HEK293 (cell line): ENCODE measurements at regions not wholly inside any gene's neighbourhood (a gene's known extent, or its start where the extent isn't known, plus 50 kb on each side); places are given as distances from the start of the nearest gene placed in this dataset.

Experiments used
- CTCF ChIA-PET: fragments of 350-600 bp; formaldehyde crosslinking; extraction: SDS; loops from one replicate; lab custom pipeline; 2021; ENCODE audit warnings: antibody characterized with exemption; lab: Yijun Ruan, JAX
- POLR2A ChIA-PET: fragments of 300-600 bp; formaldehyde crosslinking; extraction: SDS; loops from one replicate; lab custom pipeline; 2020; ENCODE audit warnings: antibody characterized with exemption, inconsistent platforms; lab: Yijun Ruan, JAX
- H3K27ac ChIP-seq: fragments of 200-500 bp; sonication (Bioruptor generic); 2 replicates; pipeline ENCODE4 v1.5.1; 2014; ENCODE audit warnings: low read depth, low read length, control low read depth, inconsistent platforms; ENCODE audit errors: extremely low read depth
- H3K36me3 ChIP-seq, 2 experiments: fragments of 200-500 bp in 1 of 2; sonication (Bioruptor generic) in 1 of 2; 1 replicate in 1 of 2; 2 replicates in 1 of 2; pipeline ENCODE4 v1.5.1; 2014 to 2017; ENCODE audit warnings: inconsistent platforms in 2 of 2, low read length in 2 of 2; ENCODE audit not compliant: control insufficient read depth in 2 of 2, insufficient read depth in 1 of 2
- H3K4me1 ChIP-seq: fragments of 200-500 bp; sonication (Bioruptor generic); 2 replicates; pipeline ENCODE4 v1.5.1; 2014; ENCODE audit warnings: mild to moderate bottlenecking, low read length, inconsistent platforms; ENCODE audit not compliant: control insufficient read depth, insufficient read depth
- H3K4me3 ChIP-seq: 2 replicates; pipeline ENCODE4 v1.5.1; 2011; ENCODE audit warnings: low read depth, mild to moderate bottlenecking, control low read depth, low read length, moderate library complexity
- H3K9me3 ChIP-seq: fragments of 200-500 bp; sonication (Bioruptor generic); 2 replicates; pipeline ENCODE4 v1.5.1; 2014; ENCODE audit warnings: low read depth, low read length, inconsistent platforms; ENCODE audit not compliant: control insufficient read depth, insufficient read depth
- ATF2 ChIP-seq: fragments of 450-650 bp; formaldehyde crosslinking; IDR thresholded peaks from 2 replicates; pipeline ENCODE4 v1.5.1; 2016; ENCODE audit warnings: missing biosample characterization, missing genetic modification characterization, low read depth
- BCL6B ChIP-seq: fragments of 450-650 bp; formaldehyde crosslinking; IDR thresholded peaks from 2 replicates; pipeline ENCODE4 v1.5.1; 2017; ENCODE audit warnings: missing biosample characterization, missing genetic modification characterization
- FEZF1 ChIP-seq: fragments of 450-650 bp; formaldehyde crosslinking; IDR thresholded peaks from 2 replicates; pipeline ENCODE4 v1.5.1; 2016; ENCODE audit warnings: missing biosample characterization, missing genetic modification characterization
- KLF8 ChIP-seq: fragments of 450-650 bp; formaldehyde crosslinking; IDR thresholded peaks from 2 replicates; pipeline ENCODE4 v1.5.1; 2016; ENCODE audit warnings: missing biosample characterization, missing genetic modification characterization
- PBX3 ChIP-seq: sonication (generic); formaldehyde crosslinking; IDR thresholded peaks from 2 replicates; pipeline ENCODE4 v1.8.1; 2022; ENCODE audit warnings: mild to moderate bottlenecking, moderate library complexity, missing genetic modification reagents
- SP2 ChIP-seq: fragments of 450-650 bp; formaldehyde crosslinking; IDR thresholded peaks from 2 replicates; pipeline ENCODE4 v1.5.1; 2016; ENCODE audit warnings: missing biosample characterization, missing genetic modification characterization
- WT1 ChIP-seq: fragments of 450-650 bp; formaldehyde crosslinking; IDR thresholded peaks from 2 replicates; pipeline ENCODE4 v1.5.1; 2016; ENCODE audit warnings: missing biosample characterization, missing genetic modification characterization
- ZBTB10 ChIP-seq: fragments of 450-650 bp; formaldehyde crosslinking; IDR thresholded peaks from 2 replicates; pipeline ENCODE4 v1.5.1; 2016; ENCODE audit warnings: missing biosample characterization, missing genetic modification characterization
- ZEB2 ChIP-seq: fragments of 450-650 bp; formaldehyde crosslinking; IDR thresholded peaks from 2 replicates; pipeline ENCODE4 v1.5.1; 2016; ENCODE audit warnings: missing biosample characterization, missing genetic modification characterization
- ZNF112 ChIP-seq: fragments of 450-650 bp; formaldehyde crosslinking; IDR thresholded peaks from 2 replicates; pipeline ENCODE4 v1.5.0; 2017; ENCODE audit warnings: missing biosample characterization, missing genetic modification characterization
- ZNF140 ChIP-seq: fragments of 450-650 bp; formaldehyde crosslinking; IDR thresholded peaks from 2 replicates; pipeline ENCODE4 v1.5.1; 2016; ENCODE audit warnings: missing biosample characterization, missing genetic modification characterization
- ZNF174 ChIP-seq: fragments of 450-650 bp; formaldehyde crosslinking; IDR thresholded peaks from 2 replicates; pipeline ENCODE4 v1.5.0; 2017; ENCODE audit warnings: missing biosample characterization, mild to moderate bottlenecking, missing genetic modification characterization
- ZNF2 ChIP-seq: fragments of 450-650 bp; formaldehyde crosslinking; IDR thresholded peaks from 2 replicates; pipeline ENCODE4 v1.5.1; 2016; ENCODE audit warnings: missing biosample characterization, missing genetic modification characterization
- ZNF202 ChIP-seq: fragments of 450-650 bp; formaldehyde crosslinking; IDR thresholded peaks from 2 replicates; pipeline ENCODE4 v1.5.1; 2016; ENCODE audit warnings: missing biosample characterization, missing genetic modification characterization, borderline replicate concordance
- ZNF239 ChIP-seq: fragments of 450-650 bp; formaldehyde crosslinking; IDR thresholded peaks from 2 replicates; pipeline ENCODE4 v1.5.1; 2016; ENCODE audit warnings: missing biosample characterization, missing genetic modification characterization
- ZNF341 ChIP-seq: fragments of 450-650 bp; formaldehyde crosslinking; IDR thresholded peaks from 2 replicates; pipeline ENCODE4; 2016; ENCODE audit warnings: low read depth, missing biosample characterization, missing genetic modification characterization
- ZNF398 ChIP-seq: fragments of 450-650 bp; formaldehyde crosslinking; IDR thresholded peaks from 2 replicates; pipeline ENCODE4 v1.5.1; 2017; ENCODE audit warnings: missing biosample characterization, missing genetic modification characterization
- ZNF426 ChIP-seq: fragments of 450-650 bp; formaldehyde crosslinking; IDR thresholded peaks from 2 replicates; pipeline ENCODE4 v1.5.1; 2017; ENCODE audit warnings: missing biosample characterization, missing genetic modification characterization, mild to moderate bottlenecking, inconsistent platforms, moderate library complexity
- ZNF433 ChIP-seq: fragments of 450-650 bp; formaldehyde crosslinking; IDR thresholded peaks from 2 replicates; pipeline ENCODE4 v1.5.1; 2016; ENCODE audit warnings: missing biosample characterization, missing genetic modification characterization, low read depth
- ZNF513 ChIP-seq: fragments of 450-650 bp; IDR thresholded peaks from 2 replicates; pipeline ENCODE4 v1.5.1; 2018; ENCODE audit warnings: missing biosample characterization, missing genetic modification characterization
- ZNF521 ChIP-seq: fragments of 450-650 bp; formaldehyde crosslinking; IDR thresholded peaks from 2 replicates; pipeline ENCODE4 v1.5.1; 2017; ENCODE audit warnings: missing biosample characterization, mild to moderate bottlenecking, missing genetic modification characterization
- ZNF629 ChIP-seq: fragments of 450-650 bp; formaldehyde crosslinking; IDR thresholded peaks from 2 replicates; pipeline ENCODE4 v1.5.1; 2017; ENCODE audit warnings: missing biosample characterization, missing genetic modification characterization
- ZNF701 ChIP-seq: fragments of 450-650 bp; formaldehyde crosslinking; IDR thresholded peaks from 2 replicates; pipeline ENCODE4 v1.5.1; 2016; ENCODE audit warnings: missing biosample characterization, missing genetic modification characterization
- ZNF76 ChIP-seq: fragments of 450-650 bp; formaldehyde crosslinking; IDR thresholded peaks from 2 replicates; pipeline ENCODE4; 2016; ENCODE audit warnings: low read depth, missing biosample characterization, missing genetic modification characterization, borderline replicate concordance
- ZNF777 ChIP-seq: fragments of 450-650 bp; formaldehyde crosslinking; IDR thresholded peaks from 2 replicates; pipeline ENCODE4 v1.5.1; 2017; ENCODE audit warnings: missing biosample characterization, missing genetic modification characterization, borderline replicate concordance

GRCh38 chr1:72997624-72998023, 715.3 kb upstream of the NEGR1 start:
- ChIA-PET POLR2A (no interaction called here), CTCF (no interaction called here)
- Histone ChIP-seq H3K36me3 (no peaks in the 10 kb centered on the region), H3K4me1 (no peaks in the 10 kb centered on the region), H3K27ac (no peak overlapping the region), H3K9me3 (no peaks in the 10 kb centered on the region), H3K4me3 (no peak overlapping the region)
- TF ChIP-seq ZNF433 (tag by site-specific recombination): no peak
- no peak for TF ChIP-seq ZNF140
- no peak for TF ChIP-seq ZNF2
- no peak for TF ChIP-seq ZNF629 (tag by site-specific recombination)
- TF ChIP-seq KLF8 (tag by site-specific recombination): no peak
- TF ChIP-seq ZNF341: no peak
- TF ChIP-seq ZNF239 (tag by site-specific recombination): no peak
- no peak for TF ChIP-seq ZNF76
- TF ChIP-seq ZNF426 (tag by site-specific recombination): no peak
- no peak for TF ChIP-seq ZNF202 (tag by site-specific recombination)
- no peak for TF ChIP-seq ZEB2
- no peak for TF ChIP-seq FEZF1 (tag by site-specific recombination)
- no peak for TF ChIP-seq BCL6B (tag by site-specific recombination)
- no peak for TF ChIP-seq ZNF112 (tag by site-specific recombination)

GRCh38 chr1:72997041-72997440, 714.7 kb upstream of the NEGR1 start:
- ChIA-PET CTCF (interaction anchor here (0.7 kb wide), 1 partner anchor 58 kb away, joined by 3 read pairs; no protein-coding TSS in a partner anchor), POLR2A (no interaction called here)
- Histone ChIP-seq H3K27ac (no peak overlapping the region), H3K4me3 (no peak overlapping the region), H3K36me3 (no peaks in the 10 kb centered on the region), H3K9me3 (no peaks in the 10 kb centered on the region), H3K4me1 (no peaks in the 10 kb centered on the region)
- no peak for TF ChIP-seq ATF2 (tag by site-specific recombination)
- no peak for TF ChIP-seq SP2 (tag by site-specific recombination)
- no peak for TF ChIP-seq ZNF513 (tag by site-specific recombination)
- TF ChIP-seq ZBTB10 (tag by site-specific recombination): no peak
- TF ChIP-seq ZNF112 (tag by site-specific recombination): no peak
- TF ChIP-seq ZNF174 (tag by site-specific recombination): no peak
- no peak for TF ChIP-seq PBX3
- no peak for TF ChIP-seq ZNF202 (tag by site-specific recombination)
- no peak for TF ChIP-seq ZNF398 (tag by site-specific recombination)
- no peak for TF ChIP-seq ZNF701 (tag by site-specific recombination)
- TF ChIP-seq ZNF521: no peak
- no peak for TF ChIP-seq ZNF777
- TF ChIP-seq WT1 (tag by site-specific recombination): no peak
